Ovary (tissue), 3 donors: ENCODE measurements at regions not wholly inside any gene's neighbourhood (a gene's known extent, or its start where the extent isn't known, plus 50 kb on each side); places are given as distances from the start of the nearest gene placed in this dataset.

ENCODE experiments used
- CTCF ChIP-seq, 3 donors: fragments of 450-650 bp in 2 of 3; fragments of 200-600 bp in 1 of 3; IDR thresholded peaks; one replicate each; pipeline versions ENCODE4 v1.5.1 to v1.8.0; 2016 to 2022; ENCODE audit warnings: antibody characterized with exemption in 3 of 3, mild to moderate bottlenecking in 1 of 3
- EP300 ChIP-seq: sonication (generic); formaldehyde crosslinking; IDR thresholded peaks from one replicate; pipeline ENCODE4 v1.6.1; 2017; ENCODE audit warnings: antibody characterized with exemption
- POLR2A ChIP-seq: fragments of 450-650 bp; IDR thresholded peaks from one replicate; pipeline ENCODE4 v1.6.1; 2017; ENCODE audit warnings: antibody characterized with exemption, mild to moderate bottlenecking, moderate library complexity
- donor health status: DM: no; HTN: no; CAD: no.

GRCh38 chr6:165049362-165049761, 260.0 kb downstream of the C6orf118 start:
- no peak for TF ChIP-seq CTCF (IDR thresholded peaks at IDR 0.05)
- TF ChIP-seq POLR2A = no peak
- TF ChIP-seq EP300 = no peak
